ENCODE measurements at regions not wholly inside any gene's neighbourhood (a gene's known extent, or its start where the extent isn't known, plus 50 kb on each side); places are given as distances from the start of the nearest gene placed in this dataset.
A peak's percentile ranks its signal among the peaks of the same experiment; 100 is the strongest.

DNA sequence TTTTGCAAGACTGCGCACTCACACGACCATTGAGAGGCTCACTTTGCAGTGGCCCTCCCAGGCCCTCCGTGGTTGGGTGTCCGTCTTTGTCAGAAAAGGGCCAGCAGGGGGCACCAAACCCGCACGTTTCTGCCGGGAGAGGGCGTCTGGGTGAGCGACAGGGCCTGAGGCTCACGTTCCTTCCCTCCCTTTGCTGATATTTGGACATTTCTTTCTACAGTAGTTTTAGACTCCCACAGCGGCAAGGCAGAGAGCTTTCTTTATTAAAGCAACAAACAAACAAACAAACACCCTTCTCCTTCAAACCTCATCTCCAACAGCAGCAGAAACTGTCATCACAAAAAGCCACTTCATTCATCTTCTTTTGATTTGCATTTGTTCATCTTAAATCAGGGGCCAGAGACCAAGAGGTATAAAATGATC lies 79.2 kb upstream of the WDR26 start (continued):
- no peak for TF ChIP-seq SPI1 (IDR thresholded peaks at IDR 0.05; ENCODE audit: borderline replicate concordance, insufficient read depth, low read depth, low read length)
- TF ChIP-seq STAT1 (conservative IDR thresholded peaks at IDR 0.05) = 0 out of 2 replicates have a peak, but pooled peaks have one; percentile 32
- peak; percentile 71; the same call in 1 of the 2 replicates for TF ChIP-seq RB1 (IDR thresholded peaks at IDR 0.05; ENCODE audit: borderline replicate concordance)
- peak; percentile 86 to 98 (median 92); a peak in 5 of 6 replicates for TF ChIP-seq CTCF (IDR thresholded peaks at IDR 0.05 in 2 of 3, conservative IDR thresholded peaks at IDR 0.05 in 1 of 3; ENCODE audit: control insufficient read depth in 2 of 3, extremely low read depth in 1 of 3, insufficient read depth in 1 of 3, low read depth in 3 of 3, low read length in 3 of 3)
- no peak for TF ChIP-seq CHD4 (IDR thresholded peaks at IDR 0.05)
- 0 out of 2 replicates have a peak, but pooled peaks have one; percentile 12 for TF ChIP-seq JUND (IDR thresholded peaks at IDR 0.05; ENCODE audit: low read depth, low read length)
- TF ChIP-seq, protein P1, sequence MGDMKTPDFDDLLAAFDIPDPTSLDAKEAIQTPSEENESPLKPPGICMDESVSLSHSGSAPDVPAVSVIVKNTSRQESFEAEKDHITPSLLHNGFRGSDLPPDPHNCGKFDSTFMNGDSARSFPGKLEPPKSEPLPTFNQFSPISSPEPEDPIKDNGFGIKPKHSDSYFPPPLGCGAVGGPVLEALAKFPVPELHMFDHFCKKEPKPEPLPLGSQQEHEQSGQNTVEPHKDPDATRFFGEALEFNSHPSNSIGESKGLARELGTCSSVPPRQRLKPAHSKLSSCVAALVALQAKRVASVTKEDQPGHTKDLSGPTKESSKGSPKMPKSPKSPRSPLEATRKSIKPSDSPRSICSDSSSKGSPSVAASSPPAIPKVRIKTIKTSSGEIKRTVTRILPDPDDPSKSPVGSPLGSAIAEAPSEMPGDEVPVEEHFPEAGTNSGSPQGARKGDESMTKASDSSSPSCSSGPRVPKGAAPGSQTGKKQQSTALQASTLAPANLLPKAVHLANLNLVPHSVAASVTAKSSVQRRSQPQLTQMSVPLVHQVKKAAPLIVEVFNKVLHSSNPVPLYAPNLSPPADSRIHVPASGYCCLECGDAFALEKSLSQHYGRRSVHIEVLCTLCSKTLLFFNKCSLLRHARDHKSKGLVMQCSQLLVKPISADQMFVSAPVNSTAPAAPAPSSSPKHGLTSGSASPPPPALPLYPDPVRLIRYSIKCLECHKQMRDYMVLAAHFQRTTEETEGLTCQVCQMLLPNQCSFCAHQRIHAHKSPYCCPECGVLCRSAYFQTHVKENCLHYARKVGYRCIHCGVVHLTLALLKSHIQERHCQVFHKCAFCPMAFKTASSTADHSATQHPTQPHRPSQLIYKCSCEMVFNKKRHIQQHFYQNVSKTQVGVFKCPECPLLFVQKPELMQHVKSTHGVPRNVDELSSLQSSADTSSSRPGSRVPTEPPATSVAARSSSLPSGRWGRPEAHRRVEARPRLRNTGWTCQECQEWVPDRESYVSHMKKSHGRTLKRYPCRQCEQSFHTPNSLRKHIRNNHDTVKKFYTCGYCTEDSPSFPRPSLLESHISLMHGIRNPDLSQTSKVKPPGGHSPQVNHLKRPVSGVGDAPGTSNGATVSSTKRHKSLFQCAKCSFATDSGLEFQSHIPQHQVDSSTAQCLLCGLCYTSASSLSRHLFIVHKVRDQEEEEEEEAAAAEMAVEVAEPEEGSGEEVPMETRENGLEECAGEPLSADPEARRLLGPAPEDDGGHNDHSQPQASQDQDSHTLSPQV (IDR thresholded peaks at IDR 0.05) = no peak
- TF ChIP-seq, protein P2, sequence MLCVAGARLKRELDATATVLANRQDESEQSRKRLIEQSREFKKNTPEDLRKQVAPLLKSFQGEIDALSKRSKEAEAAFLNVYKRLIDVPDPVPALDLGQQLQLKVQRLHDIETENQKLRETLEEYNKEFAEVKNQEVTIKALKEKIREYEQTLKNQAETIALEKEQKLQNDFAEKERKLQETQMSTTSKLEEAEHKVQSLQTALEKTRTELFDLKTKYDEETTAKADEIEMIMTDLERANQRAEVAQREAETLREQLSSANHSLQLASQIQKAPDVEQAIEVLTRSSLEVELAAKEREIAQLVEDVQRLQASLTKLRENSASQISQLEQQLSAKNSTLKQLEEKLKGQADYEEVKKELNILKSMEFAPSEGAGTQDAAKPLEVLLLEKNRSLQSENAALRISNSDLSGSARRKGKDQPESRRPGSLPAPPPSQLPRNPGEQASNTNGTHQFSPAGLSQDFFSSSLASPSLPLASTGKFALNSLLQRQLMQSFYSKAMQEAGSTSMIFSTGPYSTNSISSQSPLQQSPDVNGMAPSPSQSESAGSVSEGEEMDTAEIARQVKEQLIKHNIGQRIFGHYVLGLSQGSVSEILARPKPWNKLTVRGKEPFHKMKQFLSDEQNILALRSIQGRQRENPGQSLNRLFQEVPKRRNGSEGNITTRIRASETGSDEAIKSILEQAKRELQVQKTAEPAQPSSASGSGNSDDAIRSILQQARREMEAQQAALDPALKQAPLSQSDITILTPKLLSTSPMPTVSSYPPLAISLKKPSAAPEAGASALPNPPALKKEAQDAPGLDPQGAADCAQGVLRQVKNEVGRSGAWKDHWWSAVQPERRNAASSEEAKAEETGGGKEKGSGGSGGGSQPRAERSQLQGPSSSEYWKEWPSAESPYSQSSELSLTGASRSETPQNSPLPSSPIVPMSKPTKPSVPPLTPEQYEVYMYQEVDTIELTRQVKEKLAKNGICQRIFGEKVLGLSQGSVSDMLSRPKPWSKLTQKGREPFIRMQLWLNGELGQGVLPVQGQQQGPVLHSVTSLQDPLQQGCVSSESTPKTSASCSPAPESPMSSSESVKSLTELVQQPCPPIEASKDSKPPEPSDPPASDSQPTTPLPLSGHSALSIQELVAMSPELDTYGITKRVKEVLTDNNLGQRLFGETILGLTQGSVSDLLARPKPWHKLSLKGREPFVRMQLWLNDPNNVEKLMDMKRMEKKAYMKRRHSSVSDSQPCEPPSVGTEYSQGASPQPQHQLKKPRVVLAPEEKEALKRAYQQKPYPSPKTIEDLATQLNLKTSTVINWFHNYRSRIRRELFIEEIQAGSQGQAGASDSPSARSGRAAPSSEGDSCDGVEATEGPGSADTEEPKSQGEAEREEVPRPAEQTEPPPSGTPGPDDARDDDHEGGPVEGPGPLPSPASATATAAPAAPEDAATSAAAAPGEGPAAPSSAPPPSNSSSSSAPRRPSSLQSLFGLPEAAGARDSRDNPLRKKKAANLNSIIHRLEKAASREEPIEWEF (IDR thresholded peaks at IDR 0.05; ENCODE audit: insufficient replicate concordance, low read depth, low read length) = peak; percentile 44

Data from GM12878 (cell line).